SK-N-SH (cell line): ENCODE measurements at regions not wholly inside any gene's neighbourhood (a gene's known extent, or its start where the extent isn't known, plus 50 kb on each side); places are given as distances from the start of the nearest gene placed in this dataset.

ENCODE experiments used
- CTCF ChIA-PET: fragments of 300-600, 350-600 bp; formaldehyde crosslinking; extraction: SDS; loops from one replicate; lab custom pipeline; 2021; lab: Yijun Ruan, JAX
- POLR2A ChIA-PET: fragments of 350-600 bp; sonication (Branson Sonifier 250); formaldehyde crosslinking; extraction: SDS; loops from one replicate; lab custom pipeline; 2020; ENCODE audit warnings: antibody characterized with exemption, inconsistent platforms; lab: Yijun Ruan, JAX
- DNase-seq: peaks from one replicate; pipeline ENCODE4 v3.0.0; 2012
- H2AFZ ChIP-seq: fragments of 200-600 bp; sonication (generic); 2 replicates; pipeline ENCODE4 v1.8.1; 2016; ENCODE audit warnings: antibody characterized with exemption, mild to moderate bottlenecking, low read depth
- H3F3A ChIP-seq: fragments of 200-600 bp; sonication (generic); replicated peaks from 2 replicates; pipeline ENCODE3; 2016; ENCODE audit warnings: antibody characterized with exemption, mild to moderate bottlenecking; ENCODE audit not compliant: insufficient read depth
- H3K27ac ChIP-seq, 2 experiments: fragments of 200-500 bp in 1 of 2; fragments of 200-600 bp in 1 of 2; sonication (Bioruptor generic) in 1 of 2; sonication (generic), shearing (Covaris generic) in 1 of 2; 2 replicates each; pipeline versions ENCODE4 v1.5.1 to v1.6.1; 2014 to 2016; ENCODE audit warnings: low read depth in 2 of 2, inconsistent platforms in 1 of 2, low read length in 1 of 2, mild to moderate bottlenecking in 1 of 2, mixed read lengths in 1 of 2
- H3K27me3 ChIP-seq: fragments of 200-600 bp; sonication (generic), shearing (Covaris generic); 2 replicates; pipeline ENCODE4 v1.6.1; 2016; ENCODE audit warnings: mixed run types; ENCODE audit not compliant: insufficient read depth
- H3K36me3 ChIP-seq, 2 experiments: fragments of 200-500 bp in 1 of 2; fragments of 200-600 bp in 1 of 2; sonication (Bioruptor generic) in 1 of 2; sonication (generic) in 1 of 2; replicated peaks in 1 of 2; 2 replicates each; pipeline versions ENCODE3 to v1.5.1; 2014 to 2016; ENCODE audit warnings: low read length in 1 of 2, mild to moderate bottlenecking in 1 of 2; ENCODE audit not compliant: insufficient read depth in 2 of 2, control insufficient read depth in 1 of 2
- H3K4me1 ChIP-seq, 2 experiments: fragments of 200-500 bp in 1 of 2; fragments of 200-600 bp in 1 of 2; sonication (Bioruptor generic) in 1 of 2; sonication (generic), shearing (Covaris generic) in 1 of 2; 2 replicates each; pipeline versions ENCODE4 v1.5.1 to v1.6.1; 2014 to 2016; ENCODE audit warnings: low read depth in 1 of 2, low read length in 1 of 2, mixed run types in 1 of 2; ENCODE audit not compliant: insufficient read depth in 2 of 2, control insufficient read depth in 1 of 2
- H3K4me2 ChIP-seq: fragments of 200-600 bp; sonication (generic), shearing (Covaris generic); 2 replicates; pipeline ENCODE4 v1.6.1; 2017; ENCODE audit warnings: mixed run types
- H3K4me3 ChIP-seq, 2 experiments: fragments of 200-500 bp in 1 of 2; fragments of 200-600 bp in 1 of 2; sonication (Bioruptor generic) in 1 of 2; sonication (generic), shearing (Covaris generic) in 1 of 2; 2 replicates each; pipeline versions ENCODE4 v1.5.1 to v1.8.1; 2014 to 2016; ENCODE audit warnings: low read depth in 2 of 2, inconsistent platforms in 1 of 2, low read length in 1 of 2, mild to moderate bottlenecking in 1 of 2, mixed read lengths in 1 of 2, moderate library complexity in 1 of 2
- H3K79me2 ChIP-seq: fragments of 200-600 bp; sonication (generic); 2 replicates; pipeline ENCODE4 v1.8.1; 2017; ENCODE audit warnings: mild to moderate bottlenecking; ENCODE audit not compliant: insufficient read depth
- H3K9ac ChIP-seq: fragments of 200-600 bp; sonication (generic); 2 replicates; pipeline ENCODE4 v1.6.1; 2017; ENCODE audit warnings: mixed run types
- H3K9me2 ChIP-seq: fragments of 200-600 bp; sonication (generic); 2 replicates; pipeline ENCODE4 v1.6.1; 2017; ENCODE audit warnings: mixed run types
- H3K9me3 ChIP-seq: fragments of 200-600 bp; sonication (generic); 2 replicates; pipeline ENCODE4 v1.6.1; 2017; ENCODE audit warnings: mixed run types, mild to moderate bottlenecking, moderate library complexity
- H4K20me1 ChIP-seq: fragments of 200-600 bp; sonication (generic); 2 replicates; pipeline ENCODE4 v1.6.1; 2017; ENCODE audit warnings: mild to moderate bottlenecking, mixed run types; ENCODE audit not compliant: insufficient read depth
- CTCF ChIP-seq: fragments of 200-600 bp; sonication (generic); IDR thresholded peaks from 2 replicates; pipeline ENCODE4 v1.6.1; 2017; ENCODE audit warnings: antibody characterized with exemption, mild to moderate bottlenecking, moderate library complexity
- ELF1 ChIP-seq: IDR thresholded peaks from 2 replicates; pipeline ENCODE4 v1.4.0; 2012
- EZH2phosphoT487 ChIP-seq: fragments of 200-600 bp; sonication (generic); IDR thresholded peaks from 2 replicates; pipeline ENCODE4 v1.6.1; 2017; ENCODE audit warnings: low read depth, mixed run types, mild to moderate bottlenecking, antibody characterized with exemption, moderate library complexity, borderline replicate concordance
- FOSL2 ChIP-seq: IDR thresholded peaks from 2 replicates; pipeline ENCODE4 v1.4.0; 2012; ENCODE audit warnings: low read depth, mild to moderate bottlenecking, moderate library complexity, borderline replicate concordance
- FOXM1 ChIP-seq: IDR thresholded peaks from 2 replicates; pipeline ENCODE4 v1.4.0; 2012; ENCODE audit warnings: low read depth, mild to moderate bottlenecking
- GABPA ChIP-seq: IDR thresholded peaks from 2 replicates; pipeline ENCODE4 v1.4.0; 2012; ENCODE audit warnings: low read depth, mild to moderate bottlenecking
- IRF3 ChIP-seq: fragments of 150-350 bp; IDR thresholded peaks from 2 replicates; pipeline ENCODE4 v1.6.1; 2016; ENCODE audit warnings: mild to moderate bottlenecking, low read depth, low read length
- MAX ChIP-seq: IDR thresholded peaks from 2 replicates; pipeline ENCODE4 v1.4.0; 2012; ENCODE audit warnings: low read depth
- MXI1 ChIP-seq: IDR thresholded peaks from 2 replicates; pipeline ENCODE4 v1.6.1; 2012; ENCODE audit warnings: mild to moderate bottlenecking, low read depth, low read length, improper control_type of control experiment
- NFIC ChIP-seq: IDR thresholded peaks from 2 replicates; pipeline ENCODE4 v1.4.0; 2012; ENCODE audit warnings: borderline replicate concordance
- NRF1 ChIP-seq: IDR thresholded peaks from 2 replicates; pipeline ENCODE4 v1.6.1; 2012; ENCODE audit warnings: low read depth, mild to moderate bottlenecking, low read length
- RAD21 ChIP-seq: IDR thresholded peaks from 2 replicates; pipeline ENCODE4 v1.6.1; 2012; ENCODE audit warnings: mild to moderate bottlenecking, low read length
- REST ChIP-seq: IDR thresholded peaks from 2 replicates; pipeline ENCODE4 v1.6.1; 2012; ENCODE audit warnings: mild to moderate bottlenecking, low read depth, low read length, moderate library complexity
- RFX5 ChIP-seq: IDR thresholded peaks from 2 replicates; pipeline ENCODE4 v1.6.1; 2012; ENCODE audit warnings: mild to moderate bottlenecking, improper control_type of control experiment, low read length
- RXRA ChIP-seq: IDR thresholded peaks from 2 replicates; pipeline ENCODE4 v1.4.0; 2012; ENCODE audit warnings: low read depth, mild to moderate bottlenecking, borderline replicate concordance
- TCF12 ChIP-seq: IDR thresholded peaks from 2 replicates; pipeline ENCODE4 v1.4.0; 2012
- TEAD4 ChIP-seq: IDR thresholded peaks from 2 replicates; pipeline ENCODE4 v1.4.0; 2012; ENCODE audit warnings: mild to moderate bottlenecking, borderline replicate concordance; ENCODE audit not compliant: insufficient read depth
- USF2 ChIP-seq: fragments of 150-350 bp; IDR thresholded peaks from 2 replicates; pipeline ENCODE4 v1.6.1; 2017; ENCODE audit warnings: antibody characterized with exemption, low read length, low read depth, borderline replicate concordance
- YY1 ChIP-seq: IDR thresholded peaks from 2 replicates; pipeline ENCODE4 v1.4.0; 2012; ENCODE audit warnings: low read depth, mild to moderate bottlenecking
- ZBTB33 ChIP-seq: IDR thresholded peaks from 2 replicates; pipeline ENCODE4 v1.4.0; 2012; ENCODE audit warnings: low read depth, borderline replicate concordance
- WGBS: methylation state at CpG from one replicate; pipeline ENCODE4 v1.1.6; 2017; ENCODE audit warnings: low lambda C conversion rate; 5-methylcytosine and 5-hydroxymethylcytosine counted together

GRCh38 chr12:67519484-67520433 is 128.8 kb upstream of the DYRK2 start:
- WGBS = 76% methylated on average over 7 of the region's 7 CpGs
- no peaks in the 10 kb centered on the region for H3K9me3 ChIP-seq
- POLR2A ChIA-PET = no interaction called here
- no peak overlapping the region for H3K4me3 ChIP-seq
- H3K36me3 ChIP-seq = no peaks in the 10 kb centered on the region
- no peak overlapping the region for H3K4me2 ChIP-seq
- no peak for TF ChIP-seq TCF12
- TF ChIP-seq YY1 = no peak
- TF ChIP-seq RAD21 = no peak
- no peak for TF ChIP-seq REST
- no peak for TF ChIP-seq ZBTB33
- no peak for TF ChIP-seq NFIC
- TF ChIP-seq FOSL2 = no peak
- no peak for TF ChIP-seq RXRA
- no peak for TF ChIP-seq ELF1
- TF ChIP-seq CTCF = no peak
- TF ChIP-seq GABPA = no peak
- no peak for TF ChIP-seq FOXM1
- no peak for TF ChIP-seq MAX
- TF ChIP-seq IRF3 = no peak
- no peak for TF ChIP-seq RFX5
- TF ChIP-seq TEAD4 = no peak
- TF ChIP-seq MXI1 = no peak
- TF ChIP-seq EZH2phosphoT487 = no peak
- TF ChIP-seq USF2 = no peak
- TF ChIP-seq NRF1 = no peak
- TF ChIP-seq, all 33 proteins: peak for 0
- Histone ChIP-seq H3F3A (no peaks in the 10 kb centered on the region), H3K27me3 (no peaks in the 10 kb centered on the region), H3K27ac (no peak overlapping the region), H2AFZ (no peak overlapping the region), H3K79me2 (no peaks in the 10 kb centered on the region), H3K9me2 (no peaks in the 10 kb centered on the region), H4K20me1 (no peaks in the 10 kb centered on the region), H3K4me1 (peaks cover 0 to 10% of the 10 kb centered on the region in 2 experiments; a peak in 1 of 4 replicates), H3K9ac (no peak overlapping the region)
- DNase-seq = no peak
- CTCF ChIA-PET = interaction anchor here (0.8 to 1.4 kb wide), 4 partner anchors 24 to 43 kb away, joined by 3 to 4 read pairs (median 4); no protein-coding TSS in a partner anchor
